ENCODE measurements at regions not wholly inside any gene's neighbourhood (a gene's known extent, or its start where the extent isn't known, plus 50 kb on each side); places are given as distances from the start of the nearest gene placed in this dataset.

DNA sequence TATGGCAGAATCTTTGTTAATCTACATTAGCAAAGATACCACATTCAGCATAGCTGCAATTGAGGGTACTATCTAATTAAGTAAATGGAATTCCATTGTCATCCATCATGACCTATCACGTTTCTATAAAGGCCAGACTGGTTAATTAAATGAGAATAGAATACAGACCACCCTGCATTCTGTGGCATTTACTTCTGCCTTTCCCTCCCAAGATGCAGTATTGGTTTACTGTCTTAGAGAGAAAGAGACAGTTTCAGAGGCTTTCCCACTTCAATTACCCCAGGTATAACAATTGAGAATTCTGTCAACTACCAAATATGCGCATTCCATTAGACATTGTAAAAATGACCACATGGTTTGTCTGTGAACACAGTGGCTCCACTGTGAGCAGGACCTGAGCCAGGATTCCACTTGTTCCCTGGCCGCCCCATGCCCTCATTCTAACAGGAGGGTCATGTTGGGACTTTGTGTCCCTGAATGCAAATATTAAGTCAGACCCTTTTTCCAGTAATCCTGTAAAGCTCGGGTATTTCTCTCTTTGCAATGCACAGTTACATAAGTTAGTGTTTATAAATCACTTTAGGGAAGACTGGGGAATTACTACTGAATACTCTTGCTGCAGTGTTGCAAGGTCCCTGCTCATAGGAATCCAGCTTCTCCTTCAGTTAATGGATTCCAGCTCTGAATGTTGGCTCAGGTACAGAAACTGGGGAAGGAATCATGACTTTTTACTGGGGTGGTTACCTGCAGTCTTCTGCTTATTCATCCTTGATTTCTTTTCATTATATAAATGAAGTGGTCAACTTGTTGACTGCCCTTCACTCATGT is 261.0 kb downstream of the PDGFC start:
- no peak for DNase-seq
- H3K27me3 ChIP-seq, result no peaks in the 10 kb centered on the region
- intact Hi-C loops (cut with DNase I), result no loop called here
- no peaks in the 10 kb centered on the region for H3K4me1 ChIP-seq
- 80 to 81% methylated on average over 4 of the region's 4 CpGs for WGBS, 2 donors
- H3K4me3 ChIP-seq, result no peak overlapping the region
- H3K9me3 ChIP-seq, result no peaks in the 10 kb centered on the region
- no peak for TF ChIP-seq POLR2A (IDR thresholded peaks at IDR 0.05)
- no peak for TF ChIP-seq POLR2AphosphoS5 (IDR thresholded peaks at IDR 0.05)
- no peak for TF ChIP-seq EP300 (IDR thresholded peaks at IDR 0.05)
- TF ChIP-seq CTCF (IDR thresholded peaks at IDR 0.05), result no peak
- no peak overlapping the region for H3K27ac ChIP-seq
- H3K36me3 ChIP-seq, result no peaks in the 10 kb centered on the region

DNA sequence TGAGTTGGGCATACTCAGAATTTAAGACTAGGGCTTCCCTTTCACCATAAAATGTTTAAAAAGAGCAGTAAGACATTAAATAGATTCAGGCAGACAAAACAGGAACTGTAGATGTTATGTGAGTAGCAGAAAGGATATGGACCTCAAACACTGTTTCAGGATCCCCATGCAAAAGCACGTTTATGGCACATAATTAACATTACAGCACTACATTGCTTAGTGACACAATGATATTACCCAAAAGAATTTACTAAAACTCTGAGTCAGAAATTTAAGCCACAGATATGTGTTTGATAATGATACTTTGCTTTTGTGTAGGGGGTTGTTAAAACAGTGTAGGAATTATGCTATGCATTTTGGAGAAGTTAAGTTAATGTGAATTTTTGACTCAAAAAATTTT is 266.3 kb downstream of the PDGFC start:
- Histone ChIP-seq H3K36me3 (no peaks in the 10 kb centered on the region), H3K4me1 (no peaks in the 10 kb centered on the region), H3K4me3 (no peak overlapping the region), H3K27ac (no peak overlapping the region), H3K27me3 (no peaks in the 10 kb centered on the region), H3K9me3 (no peaks in the 10 kb centered on the region)
- DNase-seq, result no peak
- no peak for TF ChIP-seq EP300 (IDR thresholded peaks at IDR 0.05)
- WGBS, 2 donors, result 4 to 23% methylated on average over 1 of the region's 1 CpG
- intact Hi-C loops (cut with DNase I), result no loop called here

DNA sequence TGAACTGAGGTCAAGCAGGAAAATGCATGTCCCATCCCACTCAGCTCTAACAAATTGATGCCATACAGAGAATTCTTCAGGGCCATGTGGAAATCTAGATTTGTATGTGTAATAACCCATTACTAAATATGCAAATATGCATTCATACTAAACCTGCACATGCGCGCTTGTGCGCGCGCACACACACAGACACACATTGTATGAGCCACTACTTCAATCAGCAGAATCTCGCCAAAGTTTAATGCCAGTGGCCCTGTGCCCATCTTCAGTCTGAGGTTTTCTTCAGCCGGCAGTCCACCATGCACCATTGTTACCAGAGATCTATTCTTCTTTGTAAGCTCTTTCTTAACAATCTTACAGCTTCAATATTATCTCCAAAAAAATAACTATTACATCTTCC is 276.4 kb downstream of the PDGFC start:
- H3K27ac ChIP-seq, result no peak overlapping the region
- peaks cover 0 to 6% (median 0%) of the 10 kb centered on the region in 4 donors for H3K4me1 ChIP-seq
- DNase-seq, result no peak
- no peak for TF ChIP-seq POLR2A (IDR thresholded peaks at IDR 0.05)
- intact Hi-C loops (cut with DNase I), result no loop called here
- no peaks in the 10 kb centered on the region for H3K27me3 ChIP-seq
- no peaks in the 10 kb centered on the region for H3K36me3 ChIP-seq
- H3K9me3 ChIP-seq, result no peaks in the 10 kb centered on the region
- WGBS, 2 donors, result 92 to 97% methylated on average over 7 of the region's 7 CpGs
- H3K4me3 ChIP-seq, result no peak overlapping the region

- H3K27ac ChIP-seq, result no peak overlapping the region
- H3K4me1 ChIP-seq, result peaks cover 0 to 6% (median 0%) of the 10 kb centered on the region in 4 donors
- intact Hi-C loops (cut with DNase I), result no loop called here
- TF ChIP-seq POLR2A (IDR thresholded peaks at IDR 0.05) (no peak), CTCF (IDR thresholded peaks at IDR 0.05) (no peak), POLR2AphosphoS5 (IDR thresholded peaks at IDR 0.05) (no peak), EP300 (IDR thresholded peaks at IDR 0.05) (no peak)
- no peaks in the 10 kb centered on the region for H3K27me3 ChIP-seq
- 30 to 52% methylated on average over 3 of the region's 3 CpGs for WGBS, 2 donors
- H3K4me3 ChIP-seq, result no peak overlapping the region
- DNase-seq, result no peak
- no peaks in the 10 kb centered on the region for H3K9me3 ChIP-seq
- H3K36me3 ChIP-seq, result no peaks in the 10 kb centered on the region
Observed at GRCh38 chr4:156694413-156694812, 277.2 kb downstream of the PDGFC start.

DNA sequence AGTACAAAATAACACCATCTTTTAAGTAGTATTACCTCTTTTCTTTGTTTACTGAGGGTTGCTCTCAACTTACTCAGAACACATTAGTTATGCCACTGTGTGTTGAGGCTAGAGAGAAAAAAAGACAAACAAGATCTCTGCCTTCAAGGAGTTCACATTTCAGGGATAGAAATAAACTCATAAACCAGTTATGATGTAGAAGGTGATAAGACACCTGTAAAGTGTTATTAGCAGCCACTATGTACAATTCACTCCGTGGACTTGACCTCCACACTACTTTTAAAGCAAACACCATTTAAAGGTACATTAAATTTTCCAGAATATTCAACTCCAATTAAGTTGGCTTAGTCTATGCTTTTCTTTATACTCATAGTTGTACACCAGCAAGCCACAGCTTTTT is 278.0 kb downstream of the PDGFC start:
- H3K27ac ChIP-seq, result no peak overlapping the region
- WGBS, 2 donors, result 0 to 45% methylated on average over 1 of the region's 1 CpG
- no peaks in the 10 kb centered on the region for H3K9me3 ChIP-seq
- no peak for DNase-seq
- H3K4me1 ChIP-seq, result peaks cover 0 to 6% (median 0%) of the 10 kb centered on the region in 4 donors
- no peaks in the 10 kb centered on the region for H3K27me3 ChIP-seq
- TF ChIP-seq CTCF (IDR thresholded peaks at IDR 0.05) (no peak), POLR2A (IDR thresholded peaks at IDR 0.05) (no peak), POLR2AphosphoS5 (IDR thresholded peaks at IDR 0.05) (no peak), EP300 (IDR thresholded peaks at IDR 0.05) (no peak)
- intact Hi-C loops (cut with DNase I), result no loop called here
- H3K4me3 ChIP-seq, result no peak overlapping the region
- no peaks in the 10 kb centered on the region for H3K36me3 ChIP-seq

GRCh38 chr4:156692016-156692415 is 279.6 kb downstream of the PDGFC start:
- H3K27ac ChIP-seq, result no peak overlapping the region
- no peak for TF ChIP-seq EP300 (IDR thresholded peaks at IDR 0.05)
- no peak for TF ChIP-seq POLR2A (IDR thresholded peaks at IDR 0.05)
- TF ChIP-seq CTCF (IDR thresholded peaks at IDR 0.05), result no peak
- no peak for TF ChIP-seq POLR2AphosphoS5 (IDR thresholded peaks at IDR 0.05)
- DNase-seq, result no peak
- peaks cover 0 to 6% (median 0%) of the 10 kb centered on the region in 4 donors for H3K4me1 ChIP-seq
- no peak overlapping the region for H3K4me3 ChIP-seq
- no peaks in the 10 kb centered on the region for H3K36me3 ChIP-seq
- WGBS, 2 donors, result 91 to 95% methylated on average over 1 of the region's 1 CpG
- no peaks in the 10 kb centered on the region for H3K27me3 ChIP-seq
- intact Hi-C loops (cut with DNase I), result no loop called here
- H3K9me3 ChIP-seq, result no peaks in the 10 kb centered on the region

Data from sigmoid colon (tissue), 6 donors.